Colonic mucosa (tissue), 4 donors: ENCODE measurements at regions not wholly inside any gene's neighbourhood (a gene's known extent, or its start where the extent isn't known, plus 50 kb on each side); places are given as distances from the start of the nearest gene placed in this dataset.
"Not testable (repeated sequence)": the region's sequence is repeated elsewhere in the genome, so short reads cannot be mapped to it uniquely, and the experiment has no call there.

Experiments used
- DNase-seq: peaks from one replicate; pipeline ENCODE4 v3.0.0-alpha.2; 2020
- H3K27ac ChIP-seq: fragments of 200-600 bp; one replicate; pipeline ENCODE4 v1.8.0; 2021
- H3K27me3 ChIP-seq: fragments of 200-600 bp; one replicate; pipeline ENCODE4 v1.8.0; 2021
- H3K36me3 ChIP-seq: fragments of 200-600 bp; one replicate; pipeline ENCODE4 v1.8.0; 2021
- H3K4me1 ChIP-seq: fragments of 200-600 bp; one replicate; pipeline ENCODE4 v1.8.0; 2021; ENCODE audit warnings: mild to moderate bottlenecking
- H3K4me3 ChIP-seq: fragments of 200-600 bp; one replicate; pipeline ENCODE4 v1.8.0; 2021
- H3K9ac ChIP-seq, 2 donors: one replicate each; pipeline ENCODE4 v1.7.0; 2013; ENCODE audit warnings: control low read depth in 2 of 2, low read depth in 2 of 2, low read length in 2 of 2
- H3K9me3 ChIP-seq: fragments of 200-600 bp; one replicate; pipeline ENCODE4 v1.8.0; 2021
- intact Hi-C: fragments of 100-400 bp; cut with DNase I; formaldehyde crosslinking; loops from one replicate; pipeline ENCODE4 v1.14.1; 2022
- TF ChIP-seq, protein P1 (sequence below): fragments of 200-600 bp; IDR thresholded peaks from one replicate; pipeline ENCODE4 v1.8.0; 2022; ENCODE audit warnings: antibody characterized with exemption, mild to moderate bottlenecking
- donor health status: healthy.
- donor health status: DM: no; HTN: no; CAD: no.
- donor health status: DM: no; HTN: no; CAD: no.

DNA sequence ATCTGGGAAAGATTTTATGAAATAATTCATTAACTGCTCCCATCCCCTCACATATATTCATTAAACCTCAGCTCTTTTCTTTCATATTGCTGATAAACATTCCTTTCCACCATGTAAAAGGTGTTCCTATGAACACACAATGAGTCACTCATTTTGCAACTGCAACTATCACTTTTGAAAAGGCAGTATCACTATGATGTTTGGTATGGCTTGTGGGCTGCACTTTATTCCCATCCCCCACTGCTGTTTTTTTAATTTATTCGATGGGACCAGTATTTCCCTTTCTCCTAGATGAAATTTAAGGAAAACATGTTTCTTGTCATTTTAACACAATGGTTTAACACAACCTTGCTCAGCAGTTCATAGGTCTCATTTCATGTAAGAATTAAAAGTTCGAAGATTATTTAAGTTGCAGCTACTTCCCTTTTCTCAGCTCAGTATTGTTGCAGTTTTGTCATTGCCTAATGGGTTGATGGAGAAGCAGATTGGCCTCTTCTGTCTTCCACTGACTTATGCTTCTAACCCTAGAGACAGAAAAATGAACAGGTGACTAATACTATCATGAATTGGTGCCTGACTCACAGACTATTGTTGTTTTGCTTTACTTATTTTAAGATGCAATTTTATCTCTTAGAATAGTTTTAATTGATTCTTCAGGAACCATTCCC lies 280.3 kb downstream of the ZPLD1 start:
- Histone ChIP-seq H3K27me3 (no peaks in the 10 kb centered on the region), H3K27ac (no peak overlapping the region), H3K9me3 (no peaks in the 10 kb centered on the region), H3K4me1 (no peaks in the 10 kb centered on the region), H3K9ac (no peak overlapping the region), H3K36me3 (no peaks in the 10 kb centered on the region), H3K4me3 (no peak overlapping the region)
- DNase-seq = no peak
- intact Hi-C loops = no loop called here
- TF ChIP-seq, protein P1, sequence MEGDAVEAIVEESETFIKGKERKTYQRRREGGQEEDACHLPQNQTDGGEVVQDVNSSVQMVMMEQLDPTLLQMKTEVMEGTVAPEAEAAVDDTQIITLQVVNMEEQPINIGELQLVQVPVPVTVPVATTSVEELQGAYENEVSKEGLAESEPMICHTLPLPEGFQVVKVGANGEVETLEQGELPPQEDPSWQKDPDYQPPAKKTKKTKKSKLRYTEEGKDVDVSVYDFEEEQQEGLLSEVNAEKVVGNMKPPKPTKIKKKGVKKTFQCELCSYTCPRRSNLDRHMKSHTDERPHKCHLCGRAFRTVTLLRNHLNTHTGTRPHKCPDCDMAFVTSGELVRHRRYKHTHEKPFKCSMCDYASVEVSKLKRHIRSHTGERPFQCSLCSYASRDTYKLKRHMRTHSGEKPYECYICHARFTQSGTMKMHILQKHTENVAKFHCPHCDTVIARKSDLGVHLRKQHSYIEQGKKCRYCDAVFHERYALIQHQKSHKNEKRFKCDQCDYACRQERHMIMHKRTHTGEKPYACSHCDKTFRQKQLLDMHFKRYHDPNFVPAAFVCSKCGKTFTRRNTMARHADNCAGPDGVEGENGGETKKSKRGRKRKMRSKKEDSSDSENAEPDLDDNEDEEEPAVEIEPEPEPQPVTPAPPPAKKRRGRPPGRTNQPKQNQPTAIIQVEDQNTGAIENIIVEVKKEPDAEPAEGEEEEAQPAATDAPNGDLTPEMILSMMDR = no peak

DNA sequence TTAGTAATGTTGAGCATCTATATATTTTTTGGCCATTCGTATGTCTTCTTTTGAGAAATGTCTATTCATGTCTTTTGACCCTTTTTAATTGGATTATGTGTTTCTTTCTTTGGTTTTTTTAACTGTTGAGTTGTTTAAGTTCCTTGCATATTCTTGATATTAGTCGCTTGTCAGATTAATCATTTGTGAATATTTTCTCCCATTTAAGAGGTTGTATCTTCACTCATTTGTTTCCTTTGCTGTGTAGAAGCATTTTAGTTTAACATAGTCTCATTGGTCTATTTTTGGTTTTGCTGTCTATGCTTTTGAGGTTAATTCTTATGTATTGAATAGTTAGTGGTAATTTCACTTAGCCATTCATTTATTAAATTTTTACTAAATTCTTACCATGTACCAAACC lies 283.8 kb downstream of the ZPLD1 start:
- no peaks in the 10 kb centered on the region for H3K4me1 ChIP-seq
- intact Hi-C loops = no loop called here
- no peaks in the 10 kb centered on the region for H3K36me3 ChIP-seq
- DNase-seq = no peak
- no peak overlapping the region for H3K27ac ChIP-seq
- H3K4me3 ChIP-seq = no peak overlapping the region
- H3K9me3 ChIP-seq = no peaks in the 10 kb centered on the region
- H3K9ac ChIP-seq = no peak overlapping the region
- TF ChIP-seq, protein P1 = no peak
- no peaks in the 10 kb centered on the region for H3K27me3 ChIP-seq

DNA sequence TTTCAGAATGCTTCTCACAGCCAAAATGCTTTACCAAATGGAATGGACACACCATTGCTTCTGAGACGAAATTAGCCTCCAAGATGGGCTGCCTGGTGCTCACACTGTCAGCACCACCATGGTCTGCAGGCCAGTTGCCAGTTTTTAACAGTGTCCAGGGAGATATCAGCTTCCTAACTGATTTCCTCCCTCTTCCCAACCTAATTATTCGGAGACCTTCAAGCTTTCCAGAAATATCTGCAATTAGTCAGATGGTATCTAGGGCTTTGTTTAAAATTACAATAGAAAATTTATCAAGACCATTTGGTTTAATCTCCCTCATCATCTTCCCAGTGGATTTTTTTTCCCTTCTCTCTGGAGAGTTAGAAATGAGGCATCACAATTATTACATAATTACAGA lies 287.5 kb downstream of the ZPLD1 start:
- no peak for DNase-seq
- Histone ChIP-seq H3K36me3 (no peaks in the 10 kb centered on the region), H3K27ac (no peak overlapping the region), H3K9me3 (no peaks in the 10 kb centered on the region), H3K27me3 (no peaks in the 10 kb centered on the region), H3K4me3 (no peak overlapping the region), H3K4me1 (no peaks in the 10 kb centered on the region), H3K9ac (no peak overlapping the region)
- intact Hi-C loops = no loop called here
- TF ChIP-seq, protein P1 = no peak

DNA sequence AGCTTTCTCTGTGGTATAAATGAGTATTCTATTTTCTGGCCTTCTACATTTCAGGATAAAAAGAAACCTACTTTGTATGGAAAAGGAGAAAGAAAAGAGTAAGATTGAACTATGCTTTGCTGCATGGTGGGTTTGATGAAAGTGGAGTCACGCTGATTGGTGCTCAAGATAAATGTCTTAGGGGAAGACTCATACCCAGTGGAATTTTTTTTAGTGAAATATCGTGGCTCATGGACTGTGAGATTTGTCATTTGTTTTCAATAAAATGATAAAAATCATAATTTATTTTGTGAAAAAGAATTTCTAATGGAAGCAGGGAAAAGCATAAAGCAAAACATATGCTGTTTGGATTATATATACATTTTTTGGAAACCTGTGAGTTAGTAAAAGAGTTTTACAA lies 292.5 kb downstream of the ZPLD1 start:
- Histone ChIP-seq H3K27ac (no peak overlapping the region), H3K27me3 (no peaks in the 10 kb centered on the region), H3K4me3 (no peak overlapping the region), H3K36me3 (no peaks in the 10 kb centered on the region), H3K9ac (no peak overlapping the region), H3K9me3 (no peaks in the 10 kb centered on the region), H3K4me1 (no peaks in the 10 kb centered on the region)
- TF ChIP-seq, protein P1 = no peak
- intact Hi-C loops = no loop called here
- no peak for DNase-seq

DNA sequence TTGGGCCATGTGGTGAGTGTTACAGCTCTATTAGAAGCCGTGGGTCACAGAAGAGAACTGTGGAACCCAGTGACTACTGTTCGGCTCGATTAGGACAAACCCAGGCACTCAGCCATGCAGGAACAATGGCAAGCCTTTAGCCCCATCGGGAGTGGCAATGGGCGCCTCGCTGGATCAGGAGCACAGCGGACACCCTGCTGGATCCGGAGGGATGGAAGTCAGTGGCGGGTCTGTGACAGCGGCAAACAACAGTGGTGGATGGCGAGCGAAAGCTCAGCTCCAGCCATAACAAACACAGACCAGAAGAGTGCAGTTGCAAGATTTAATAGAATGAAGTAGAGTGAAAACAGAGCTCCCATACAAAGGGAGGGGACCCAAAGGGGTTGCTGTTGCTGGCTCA lies 297.8 kb downstream of the ZPLD1 start:
- H3K36me3 ChIP-seq, H3K27ac ChIP-seq, H3K4me1 ChIP-seq, H3K27me3 ChIP-seq, DNase-seq, intact Hi-C loops, H3K9me3 ChIP-seq, H3K9ac ChIP-seq, H3K4me3 ChIP-seq: not testable (repeated sequence)

DNA sequence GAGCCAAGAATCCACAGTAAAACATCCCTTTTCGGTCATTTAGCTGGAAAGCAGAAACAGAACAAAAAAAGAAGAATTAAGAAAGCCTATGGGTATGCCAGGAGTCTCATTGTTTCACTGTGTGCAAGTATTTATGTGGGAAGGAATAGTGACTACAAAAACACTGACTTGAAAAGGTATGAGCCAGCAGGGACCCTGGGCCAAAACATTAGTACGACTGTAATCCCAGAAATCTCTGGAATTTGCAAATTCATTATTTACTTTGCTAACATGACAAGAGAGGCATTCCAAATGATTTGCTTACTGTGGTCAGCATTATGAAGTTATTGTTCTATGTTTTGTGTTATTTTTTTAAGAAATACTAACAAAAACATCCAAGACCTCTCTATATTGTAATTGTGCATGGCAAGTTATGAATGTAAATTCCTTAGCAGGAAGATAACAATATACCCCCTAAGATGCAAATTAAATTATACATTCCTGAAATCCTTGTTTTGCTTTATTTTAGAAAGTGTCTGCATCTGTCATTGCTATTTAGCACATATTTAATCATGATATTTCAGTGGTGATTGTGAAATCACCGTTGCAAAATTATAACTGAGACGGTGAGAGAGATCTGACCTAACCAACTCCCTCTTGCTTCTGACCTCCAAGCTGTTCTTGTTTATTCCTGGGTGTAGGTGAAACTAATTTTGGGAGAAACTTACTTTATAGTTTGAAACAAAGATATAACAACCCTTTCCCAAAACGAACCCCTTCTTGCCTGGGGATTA lies 299.2 kb downstream of the ZPLD1 start:
- no peaks in the 10 kb centered on the region for H3K27me3 ChIP-seq
- intact Hi-C loops = no loop called here
- TF ChIP-seq, protein P1 = no peak
- no peak overlapping the region for H3K4me3 ChIP-seq
- H3K9ac ChIP-seq = no peak overlapping the region
- no peaks in the 10 kb centered on the region for H3K9me3 ChIP-seq
- H3K27ac ChIP-seq = no peak overlapping the region
- no peak for DNase-seq
- H3K36me3 ChIP-seq = no peaks in the 10 kb centered on the region
- H3K4me1 ChIP-seq = no peaks in the 10 kb centered on the region
